ENCODE measurements at regions not wholly inside any gene's neighbourhood (a gene's known extent, or its start where the extent isn't known, plus 50 kb on each side); places are given as distances from the start of the nearest gene placed in this dataset.
A peak's percentile ranks its signal among the peaks of the same experiment; 100 is the strongest.

DNA sequence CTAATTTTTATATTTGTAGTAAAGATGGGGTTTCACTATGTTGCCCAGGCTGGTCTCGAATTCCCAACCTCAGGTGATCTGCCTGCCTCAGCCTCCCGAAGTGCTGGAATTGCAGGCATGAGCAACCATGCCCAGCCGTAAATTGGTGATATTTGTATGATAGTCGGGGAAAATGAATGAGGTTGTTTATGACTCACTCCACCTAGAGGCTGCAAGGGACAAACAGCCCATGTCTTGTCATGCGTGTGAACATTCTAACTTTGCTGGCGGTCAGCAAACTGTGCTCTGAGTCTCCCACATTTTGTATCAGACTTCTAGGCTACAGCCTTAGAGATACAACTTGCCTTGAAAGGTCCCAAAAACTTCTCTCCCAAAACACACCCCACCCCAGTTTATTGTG lies 133.5 kb upstream of the DTNA start:
- intact Hi-C loops (cut with DNase I): no loop called here
- WGBS, 3 donors: 88 to 94% (median 92%) methylated on average over 6 of the region's 6 CpGs

DNA sequence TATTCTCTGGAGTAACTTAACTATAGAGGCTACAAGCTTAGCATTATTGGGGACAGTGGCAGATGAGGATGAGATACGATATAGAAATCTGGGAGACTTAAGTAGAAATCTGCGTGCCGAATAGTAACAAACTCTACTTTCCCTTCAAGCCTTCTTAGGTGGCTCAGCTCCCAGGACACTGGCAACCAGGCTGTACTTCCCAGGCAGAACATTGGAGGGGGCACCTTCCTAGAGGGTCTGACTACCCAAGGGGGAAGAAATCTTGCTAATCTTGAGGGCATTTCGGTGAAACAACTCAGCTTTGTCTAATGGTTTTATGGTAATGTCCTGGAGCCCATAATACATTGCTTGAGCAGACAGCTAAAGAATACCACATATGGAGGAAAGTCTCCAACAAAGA lies 126.2 kb upstream of the DTNA start:
- ATAC-seq (no peak), DNase-seq (no peak)
- H3K27me3 ChIP-seq (ENCODE audit: insufficient read depth in 3 of 3, low read length in 2 of 3): no peaks in the 10 kb centered on the region
- no peaks in the 10 kb centered on the region for H3K9me3 ChIP-seq
- intact Hi-C loops (cut with DNase I): no loop called here
- H3K4me1 ChIP-seq: peaks cover 6% of the 10 kb centered on the region
- H3K36me3 ChIP-seq (ENCODE audit: insufficient read depth in 1 of 2, low read depth in 1 of 2): no peaks in the 10 kb centered on the region
- 80 to 89% (median 87%) methylated on average over 4 of the region's 4 CpGs for WGBS, 3 donors
- no peak overlapping the region for H3K4me3 ChIP-seq
- H3K27ac ChIP-seq: no peak overlapping the region
- TF ChIP-seq, protein P1, sequence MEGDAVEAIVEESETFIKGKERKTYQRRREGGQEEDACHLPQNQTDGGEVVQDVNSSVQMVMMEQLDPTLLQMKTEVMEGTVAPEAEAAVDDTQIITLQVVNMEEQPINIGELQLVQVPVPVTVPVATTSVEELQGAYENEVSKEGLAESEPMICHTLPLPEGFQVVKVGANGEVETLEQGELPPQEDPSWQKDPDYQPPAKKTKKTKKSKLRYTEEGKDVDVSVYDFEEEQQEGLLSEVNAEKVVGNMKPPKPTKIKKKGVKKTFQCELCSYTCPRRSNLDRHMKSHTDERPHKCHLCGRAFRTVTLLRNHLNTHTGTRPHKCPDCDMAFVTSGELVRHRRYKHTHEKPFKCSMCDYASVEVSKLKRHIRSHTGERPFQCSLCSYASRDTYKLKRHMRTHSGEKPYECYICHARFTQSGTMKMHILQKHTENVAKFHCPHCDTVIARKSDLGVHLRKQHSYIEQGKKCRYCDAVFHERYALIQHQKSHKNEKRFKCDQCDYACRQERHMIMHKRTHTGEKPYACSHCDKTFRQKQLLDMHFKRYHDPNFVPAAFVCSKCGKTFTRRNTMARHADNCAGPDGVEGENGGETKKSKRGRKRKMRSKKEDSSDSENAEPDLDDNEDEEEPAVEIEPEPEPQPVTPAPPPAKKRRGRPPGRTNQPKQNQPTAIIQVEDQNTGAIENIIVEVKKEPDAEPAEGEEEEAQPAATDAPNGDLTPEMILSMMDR (IDR thresholded peaks at IDR 0.05): no peak

More for the DNA sequence above, 133.5 kb upstream of the DTNA start:
- TF ChIP-seq, protein P1 (IDR thresholded peaks at IDR 0.05): no peak
- ATAC-seq (no peak), DNase-seq (no peak)
- H3K27ac ChIP-seq: no peak overlapping the region
- no peaks in the 10 kb centered on the region for H3K36me3 ChIP-seq (ENCODE audit: insufficient read depth in 1 of 2, low read depth in 1 of 2)
- H3K4me1 ChIP-seq: no peaks in the 10 kb centered on the region
- H3K9me3 ChIP-seq: no peaks in the 10 kb centered on the region
- no peak overlapping the region for H3K4me3 ChIP-seq
- no peaks in the 10 kb centered on the region for H3K27me3 ChIP-seq (ENCODE audit: insufficient read depth in 3 of 3, low read length in 2 of 3)

DNA sequence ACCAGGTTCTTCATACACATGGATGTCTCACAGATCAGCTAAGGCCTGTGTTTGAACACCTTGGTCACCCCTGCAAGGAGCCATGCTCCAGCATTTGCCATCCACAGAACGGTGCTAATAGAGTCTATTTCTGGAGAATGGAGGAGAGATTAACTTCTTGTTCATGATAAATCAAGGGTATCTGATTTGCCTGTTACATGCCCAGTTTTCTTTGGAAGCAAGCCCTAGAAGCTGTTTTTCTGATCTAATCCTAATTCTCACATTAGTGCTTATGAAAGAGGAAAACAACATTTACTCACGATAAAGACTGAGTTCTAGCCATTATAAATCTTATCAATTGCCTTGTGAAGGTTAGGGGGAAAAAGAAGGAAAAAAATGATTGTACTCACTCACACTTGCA lies 119.6 kb upstream of the DTNA start:
- Histone ChIP-seq H3K36me3 (ENCODE audit: insufficient read depth in 1 of 2, low read depth in 1 of 2) (no peaks in the 10 kb centered on the region), H3K4me1 (peaks cover 25% of the 10 kb centered on the region), H3K27ac (peak overlapping the region; percentile 83), H3K9me3 (no peaks in the 10 kb centered on the region), H3K27me3 (ENCODE audit: insufficient read depth in 3 of 3, low read length in 2 of 3) (no peaks in the 10 kb centered on the region), H3K4me3 (no peak overlapping the region)
- no peak for DNase-seq
- ATAC-seq: no peak
- TF ChIP-seq, protein P1 (IDR thresholded peaks at IDR 0.05): no peak
- intact Hi-C loops (cut with DNase I): loop anchor here in 1 of 2 donors (5.0 kb wide), 1 partner anchor 98 kb away; no protein-coding TSS in a partner anchor
- WGBS, 3 donors: 17 to 39% (median 21%) methylated on average over 2 of the region's 2 CpGs

DNA sequence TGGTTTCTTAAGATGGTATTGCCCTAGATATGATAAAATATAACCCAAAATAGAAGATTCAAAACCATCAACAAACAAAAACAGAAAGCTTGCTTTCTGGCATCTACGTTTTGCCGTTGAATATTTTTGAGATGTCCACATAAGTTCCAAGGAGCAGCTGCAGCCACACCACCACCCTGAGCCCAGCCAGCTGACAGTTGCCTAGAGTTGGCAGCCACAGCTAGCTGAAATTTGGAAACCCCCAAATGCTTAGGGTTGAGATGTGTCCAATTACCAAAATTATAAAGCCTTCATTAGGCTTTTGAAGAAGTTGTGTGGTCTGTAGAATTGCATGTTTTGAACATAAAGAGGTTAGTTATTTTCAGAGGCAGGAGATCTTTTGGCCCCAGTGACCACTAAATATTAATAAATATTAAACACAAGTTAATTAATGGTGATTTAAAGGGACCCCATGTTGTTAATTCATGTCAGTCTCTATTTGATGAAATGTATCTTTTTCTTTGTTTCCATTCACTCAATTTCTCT lies 118.1 kb upstream of the DTNA start:
- ATAC-seq: peak; percentile 61 to 63 (median 63)

More for the DNA sequence above, 118.1 kb upstream of the DTNA start:
- Histone ChIP-seq H3K27ac (peak overlapping the region; percentile 83), H3K27me3 (ENCODE audit: insufficient read depth in 3 of 3, low read length in 2 of 3) (no peaks in the 10 kb centered on the region), H3K9me3 (no peaks in the 10 kb centered on the region), H3K36me3 (ENCODE audit: insufficient read depth in 1 of 2, low read depth in 1 of 2) (no peaks in the 10 kb centered on the region), H3K4me3 (peak overlapping the region; percentile 59), H3K4me1 (peaks cover 31% of the 10 kb centered on the region)
- WGBS, 3 donors: 24 to 47% (median 30%) methylated on average over 2 of the region's 2 CpGs
- TF ChIP-seq, protein P1 (IDR thresholded peaks at IDR 0.05): no peak
- DNase-seq: no peak
- intact Hi-C loops (cut with DNase I): loop anchor here in 1 of 2 donors (5.0 kb wide), 1 partner anchor 100 kb away; no protein-coding TSS in a partner anchor

Data from psoas muscle (tissue), 7 donors.